AG04450 (cell line): ENCODE measurements at regions not wholly inside any gene's neighbourhood (a gene's known extent, or its start where the extent isn't known, plus 50 kb on each side); places are given as distances from the start of the nearest gene placed in this dataset.

ENCODE experiments used
- CTCF ChIA-PET: fragments of 300-600, 350-600 bp; formaldehyde crosslinking; extraction: SDS; loops from one replicate; lab custom pipeline; 2022; ENCODE audit warnings: antibody characterized with exemption, inconsistent platforms; lab: Charles Lee
- POLR2A ChIA-PET: fragments of 350-600 bp; formaldehyde crosslinking; extraction: SDS; loops from one replicate; lab custom pipeline; 2021; ENCODE audit warnings: antibody characterized with exemption, inconsistent platforms; lab: Yijun Ruan, JAX
- DNase-seq: peaks from one replicate; pipeline ENCODE4 v3.0.0-alpha.2; 2011; ENCODE audit warnings: low read depth, low spot score
- H3K27ac ChIP-seq: one replicate; pipeline ENCODE4 v1.5.1; 2012; ENCODE audit warnings: low read depth, low read length, control low read depth
- H3K27me3 ChIP-seq: one replicate; pipeline ENCODE4 v1.6.0; 2012; ENCODE audit warnings: low read length; ENCODE audit not compliant: control insufficient read depth, insufficient read depth
- H3K4me3 ChIP-seq: 2 replicates; pipeline ENCODE4 v1.5.1; 2011; ENCODE audit warnings: mild to moderate bottlenecking, low read depth, low read length, control low read depth
- H3K9me3 ChIP-seq: 2 replicates; pipeline ENCODE4 v1.5.1; 2012; ENCODE audit warnings: low read length; ENCODE audit not compliant: control insufficient read depth, insufficient read depth
- CTCF ChIP-seq: IDR thresholded peaks from 2 replicates; pipeline ENCODE4 v1.5.1; 2011; ENCODE audit warnings: low read depth, low read length, control low read depth, inconsistent platforms

GRCh38 chr2:108092886-108093285, 106.6 kb downstream of the SLC5A7 start:
- Histone ChIP-seq H3K27ac (no peak overlapping the region), H3K4me3 (no peak overlapping the region), H3K9me3 (no peaks in the 10 kb centered on the region), H3K27me3 (no peaks in the 10 kb centered on the region)
- ChIA-PET CTCF (no interaction called here), POLR2A (no interaction called here)
- no peak for DNase-seq
- no peak for TF ChIP-seq CTCF

GRCh38 chr2:108101481-108101880, 115.2 kb downstream of the SLC5A7 start:
- no peak for DNase-seq

GRCh38 chr2:108106731-108107130, 120.4 kb downstream of the SLC5A7 start:
- ChIA-PET CTCF (interaction anchor here (0.6 kb wide), 1 partner anchor 17 kb away, joined by 3 read pairs; no protein-coding TSS in a partner anchor), POLR2A (no interaction called here)
- DNase-seq = no peak
- Histone ChIP-seq H3K4me3 (no peak overlapping the region), H3K27ac (no peak overlapping the region), H3K27me3 (no peaks in the 10 kb centered on the region), H3K9me3 (no peaks in the 10 kb centered on the region)
- TF ChIP-seq CTCF = no peak

More at GRCh38 chr2:108101481-108101880, 115.2 kb downstream of the SLC5A7 start:
- H3K27ac ChIP-seq = no peak overlapping the region
- ChIA-PET CTCF (no interaction called here), POLR2A (no interaction called here)
- no peak for TF ChIP-seq CTCF
- no peaks in the 10 kb centered on the region for H3K27me3 ChIP-seq
- no peak overlapping the region for H3K4me3 ChIP-seq
- no peaks in the 10 kb centered on the region for H3K9me3 ChIP-seq

GRCh38 chr2:108111936-108112335, 125.6 kb downstream of the SLC5A7 start:
- ChIA-PET POLR2A (no interaction called here), CTCF (no interaction called here)
- Histone ChIP-seq H3K9me3 (no peaks in the 10 kb centered on the region), H3K27me3 (no peaks in the 10 kb centered on the region), H3K27ac (no peak overlapping the region), H3K4me3 (no peak overlapping the region)
- no peak for DNase-seq
- no peak for TF ChIP-seq CTCF

- H3K27me3 ChIP-seq = no peaks in the 10 kb centered on the region
- no peak for TF ChIP-seq CTCF
- no peaks in the 10 kb centered on the region for H3K9me3 ChIP-seq
- no peak overlapping the region for H3K27ac ChIP-seq
- ChIA-PET POLR2A (no interaction called here), CTCF (no interaction called here)
- DNase-seq = no peak
- H3K4me3 ChIP-seq = no peak overlapping the region
These were observed 123.9 kb upstream of the SULT1C3 start for GRCh38 chr2:108115868-108116267.
